ENCODE measurements at regions not wholly inside any gene's neighbourhood (a gene's known extent, or its start where the extent isn't known, plus 50 kb on each side); places are given as distances from the start of the nearest gene placed in this dataset.
A peak's percentile ranks its signal among the peaks of the same experiment; 100 is the strongest.
"Not testable (repeated sequence)": the region's sequence is repeated elsewhere in the genome, so short reads cannot be mapped to it uniquely, and the experiment has no call there.

DNA sequence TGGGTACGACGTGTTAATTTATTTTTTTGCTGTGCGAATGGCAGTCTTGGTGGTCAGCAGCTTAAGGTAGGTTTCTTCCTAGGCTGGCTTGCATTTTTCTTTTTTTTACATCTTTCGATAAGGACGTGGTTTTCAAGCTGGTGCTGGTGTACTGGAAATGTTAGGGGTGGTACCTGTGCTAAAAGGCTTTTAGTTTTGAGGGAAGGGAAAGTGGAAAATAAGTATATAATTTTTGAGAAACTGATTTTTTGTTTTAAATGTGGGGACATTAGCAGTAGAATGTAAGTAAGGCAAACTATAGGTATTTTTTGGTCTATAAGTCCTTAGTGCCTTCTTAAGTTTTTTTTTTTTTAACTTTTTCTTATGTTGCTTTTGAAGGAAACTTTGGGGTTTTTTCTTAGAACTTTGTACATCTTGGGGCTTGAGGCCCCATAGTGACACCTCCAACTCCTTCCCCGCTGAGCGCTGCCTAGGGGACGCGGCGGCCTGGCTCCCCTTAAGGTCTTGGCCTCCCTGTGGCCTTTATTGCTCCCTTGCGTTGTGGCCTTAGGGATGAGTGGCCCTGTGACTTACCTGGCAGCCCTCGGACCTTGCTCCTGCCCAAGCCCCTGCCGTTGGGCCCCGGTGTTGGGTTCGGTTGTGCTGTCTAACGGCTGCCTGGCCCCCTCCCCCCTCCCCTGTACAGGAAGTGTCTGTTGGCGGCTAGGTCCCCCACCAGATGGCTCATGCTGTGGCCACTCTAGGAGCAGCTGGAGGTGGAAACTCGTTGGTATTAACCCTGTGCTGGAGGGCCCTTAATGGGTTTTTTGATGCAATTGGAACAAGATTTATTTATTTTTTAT lies 88.0 kb upstream of the RPRML start:
- peak; percentile 77 to 87 (median 82) for DNase-seq
- H3K36me3 ChIP-seq: no peaks in the 10 kb centered on the region
- H3K27ac ChIP-seq: peak overlapping the region; percentile 71 to 88 (median 84)
- no peaks in the 10 kb centered on the region for H3K9me3 ChIP-seq
- H3K4me1 ChIP-seq: peaks cover 0 to 6% (median 1%) of the 10 kb centered on the region in 4 donors
- TF ChIP-seq POLR2A (IDR thresholded peaks at IDR 0.05): peak; percentile 30 to 35
- TF ChIP-seq, protein P1, sequence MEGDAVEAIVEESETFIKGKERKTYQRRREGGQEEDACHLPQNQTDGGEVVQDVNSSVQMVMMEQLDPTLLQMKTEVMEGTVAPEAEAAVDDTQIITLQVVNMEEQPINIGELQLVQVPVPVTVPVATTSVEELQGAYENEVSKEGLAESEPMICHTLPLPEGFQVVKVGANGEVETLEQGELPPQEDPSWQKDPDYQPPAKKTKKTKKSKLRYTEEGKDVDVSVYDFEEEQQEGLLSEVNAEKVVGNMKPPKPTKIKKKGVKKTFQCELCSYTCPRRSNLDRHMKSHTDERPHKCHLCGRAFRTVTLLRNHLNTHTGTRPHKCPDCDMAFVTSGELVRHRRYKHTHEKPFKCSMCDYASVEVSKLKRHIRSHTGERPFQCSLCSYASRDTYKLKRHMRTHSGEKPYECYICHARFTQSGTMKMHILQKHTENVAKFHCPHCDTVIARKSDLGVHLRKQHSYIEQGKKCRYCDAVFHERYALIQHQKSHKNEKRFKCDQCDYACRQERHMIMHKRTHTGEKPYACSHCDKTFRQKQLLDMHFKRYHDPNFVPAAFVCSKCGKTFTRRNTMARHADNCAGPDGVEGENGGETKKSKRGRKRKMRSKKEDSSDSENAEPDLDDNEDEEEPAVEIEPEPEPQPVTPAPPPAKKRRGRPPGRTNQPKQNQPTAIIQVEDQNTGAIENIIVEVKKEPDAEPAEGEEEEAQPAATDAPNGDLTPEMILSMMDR (IDR thresholded peaks at IDR 0.05): peak in 3 of 6 experiments; percentile 26 to 36 (median 30)
- no peaks in the 10 kb centered on the region for H3K27me3 ChIP-seq
- peak overlapping the region; percentile 48 to 97 (median 78) for H3K4me3 ChIP-seq

DNA sequence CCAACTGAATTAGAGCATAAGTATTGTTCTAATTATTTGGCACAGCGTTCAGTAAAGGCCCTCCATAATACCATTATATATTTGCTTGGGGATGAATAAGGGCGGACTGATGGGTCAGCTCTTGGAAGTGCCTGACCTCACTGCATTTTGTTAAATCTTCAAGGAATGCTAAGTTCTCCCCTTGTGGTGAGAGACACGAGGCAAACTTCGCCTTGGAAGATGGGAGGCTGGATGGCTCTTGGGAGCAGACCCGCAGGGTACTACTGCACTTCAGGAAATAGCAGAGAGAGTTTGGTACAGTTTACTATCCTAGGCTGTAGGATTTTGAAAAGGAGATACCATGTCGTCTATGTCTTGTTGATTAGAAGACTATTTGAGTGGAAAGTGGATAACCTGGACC lies 87.0 kb upstream of the RPRML start:
- no peak for DNase-seq
- no peak overlapping the region for H3K27ac ChIP-seq
- peaks cover 0 to 6% (median 1%) of the 10 kb centered on the region in 4 donors for H3K4me1 ChIP-seq
- no peaks in the 10 kb centered on the region for H3K36me3 ChIP-seq
- no peaks in the 10 kb centered on the region for H3K27me3 ChIP-seq
- no peaks in the 10 kb centered on the region for H3K9me3 ChIP-seq
- no peak overlapping the region for H3K4me3 ChIP-seq
- TF ChIP-seq, protein P1 (IDR thresholded peaks at IDR 0.05): no peak
- no peak for TF ChIP-seq POLR2A (IDR thresholded peaks at IDR 0.05)

DNA sequence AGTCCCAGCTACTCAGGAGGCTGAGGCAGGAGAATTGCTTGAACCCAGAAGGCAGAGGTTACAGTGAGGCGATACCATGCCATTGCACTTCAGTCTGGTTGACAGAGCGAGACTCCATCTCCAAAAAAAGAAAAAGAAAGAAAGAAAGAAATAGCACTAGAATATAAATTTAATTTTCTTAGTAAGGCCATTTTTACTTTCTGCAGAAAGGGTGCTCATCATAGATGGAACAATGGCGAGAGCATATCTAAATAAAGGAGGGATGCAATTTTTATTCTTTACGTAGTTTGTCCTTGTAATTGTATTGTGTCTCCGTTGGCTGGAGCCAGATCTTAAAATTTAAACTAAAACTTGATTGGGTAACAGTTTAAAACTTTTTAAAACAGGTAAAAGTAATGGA lies 85.6 kb upstream of the RPRML start:
- no peaks in the 10 kb centered on the region for H3K27me3 ChIP-seq
- H3K9me3 ChIP-seq: no peaks in the 10 kb centered on the region

DNA sequence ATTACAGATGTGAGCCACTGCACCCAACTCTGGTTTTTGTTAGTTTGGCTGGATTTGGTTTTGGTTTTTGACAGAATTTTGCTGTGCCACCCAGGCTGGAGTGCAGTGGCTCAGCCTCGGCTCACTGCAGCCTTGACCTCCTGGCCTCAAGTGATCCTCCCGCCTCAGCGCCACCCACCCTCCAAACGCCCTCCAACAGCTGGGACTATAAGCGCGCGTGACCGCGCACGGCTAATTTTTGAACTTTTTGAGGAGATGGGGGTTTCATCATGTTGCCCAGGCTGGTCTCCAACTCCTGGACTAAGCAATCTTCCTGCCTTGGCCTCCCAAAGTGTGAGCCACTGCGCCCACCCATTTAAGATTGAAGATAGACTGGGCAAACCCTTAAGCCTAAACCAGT lies 84.4 kb upstream of the RPRML start:
- Histone ChIP-seq H3K27ac (no peak overlapping the region), H3K4me3 (no peak overlapping the region), H3K4me1 (peaks cover 0 to 6% (median 1%) of the 10 kb centered on the region in 4 donors), H3K36me3 (no peaks in the 10 kb centered on the region), H3K9me3 (no peaks in the 10 kb centered on the region), H3K27me3 (no peaks in the 10 kb centered on the region)
- DNase-seq: no peak
- no peak for TF ChIP-seq POLR2A (IDR thresholded peaks at IDR 0.05)
- TF ChIP-seq, protein P1 (IDR thresholded peaks at IDR 0.05): no peak

More for the DNA sequence above, 85.6 kb upstream of the RPRML start:
- H3K36me3 ChIP-seq: no peaks in the 10 kb centered on the region
- H3K27ac ChIP-seq: no peak overlapping the region
- no peak for TF ChIP-seq POLR2A (IDR thresholded peaks at IDR 0.05)
- TF ChIP-seq, protein P1 (IDR thresholded peaks at IDR 0.05): no peak
- peaks cover 0 to 6% (median 1%) of the 10 kb centered on the region in 4 donors for H3K4me1 ChIP-seq
- DNase-seq: no peak
- no peak overlapping the region for H3K4me3 ChIP-seq

DNA sequence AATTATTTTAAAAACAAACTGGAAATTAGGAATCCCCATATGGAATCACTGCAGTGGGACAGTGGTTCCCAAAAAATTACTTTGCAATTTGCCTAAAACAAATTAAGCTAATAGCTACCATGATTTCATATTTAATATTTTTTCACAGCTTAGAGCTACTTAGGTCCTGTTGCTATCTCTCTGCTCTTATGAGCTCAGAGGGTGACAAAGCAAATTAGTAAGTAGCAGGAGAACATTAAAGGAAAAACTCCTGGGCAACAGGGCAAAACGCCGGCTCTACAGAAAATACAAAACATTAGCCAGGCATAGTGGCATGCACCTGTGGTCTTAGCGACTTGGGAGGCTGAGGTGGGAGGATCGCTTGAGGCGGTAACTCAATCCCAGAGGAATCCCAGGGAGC lies 83.8 kb upstream of the RPRML start:
- not testable (repeated sequence) for H3K36me3 ChIP-seq, H3K27ac ChIP-seq, H3K4me3 ChIP-seq, DNase-seq, H3K27me3 ChIP-seq, H3K9me3 ChIP-seq, H3K4me1 ChIP-seq

DNA sequence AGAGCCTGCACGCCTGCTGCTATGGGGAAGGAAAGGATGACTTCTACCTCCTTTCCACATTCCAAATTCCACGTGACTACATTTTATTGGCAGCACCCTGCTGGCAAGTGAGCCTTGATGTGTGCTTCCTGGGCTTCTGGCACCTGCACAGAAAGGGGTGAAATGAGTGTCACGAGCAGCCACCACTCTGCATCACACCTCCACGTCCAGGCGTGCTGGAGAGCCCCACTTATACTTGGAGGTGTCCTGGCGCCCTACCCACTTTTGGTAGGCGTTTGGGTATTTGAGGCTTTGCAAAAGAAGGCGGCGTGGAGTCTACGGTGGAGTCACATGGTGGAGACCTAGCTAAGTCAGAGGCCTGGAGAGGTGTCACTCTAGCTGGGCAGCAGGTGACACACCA lies 81.0 kb upstream of the RPRML start:
- not testable (repeated sequence) for H3K27ac ChIP-seq, H3K4me1 ChIP-seq, DNase-seq, H3K27me3 ChIP-seq, H3K4me3 ChIP-seq, H3K9me3 ChIP-seq
- peaks cover 0 to 14% (median 0%) of the 10 kb centered on the region in 3 donors for H3K36me3 ChIP-seq
